Duodenal mucosa (tissue), 2 donors: ENCODE measurements at regions not wholly inside any gene's neighbourhood (a gene's known extent, or its start where the extent isn't known, plus 50 kb on each side); places are given as distances from the start of the nearest gene placed in this dataset.
"Not testable (repeated sequence)": the region's sequence is repeated elsewhere in the genome, so short reads cannot be mapped to it uniquely, and the experiment has no call there.

Source experiments
- H3K27ac ChIP-seq: one replicate; pipeline ENCODE4 v1.7.0; 2013; ENCODE audit warnings: low read depth, low read length
- H3K27me3 ChIP-seq, 2 donors: one replicate each; pipeline ENCODE4 v1.7.0; 2013; ENCODE audit warnings: low read length in 2 of 2, control low read depth in 1 of 2; ENCODE audit not compliant: insufficient read depth in 2 of 2, control insufficient read depth in 1 of 2
- H3K36me3 ChIP-seq, 2 donors: one replicate each; pipeline ENCODE4 v1.7.0; 2013; ENCODE audit warnings: low read length in 2 of 2, control low read depth in 1 of 2; ENCODE audit not compliant: insufficient read depth in 2 of 2, control insufficient read depth in 1 of 2
- H3K4me1 ChIP-seq, 2 donors: one replicate each; pipeline ENCODE4 v1.7.0; 2013; ENCODE audit warnings: low read length in 2 of 2, control low read depth in 1 of 2; ENCODE audit not compliant: insufficient read depth in 2 of 2, control insufficient read depth in 1 of 2
- H3K4me3 ChIP-seq, 2 donors: one replicate each; pipeline ENCODE4 v1.7.0; 2013; ENCODE audit warnings: low read length in 2 of 2, low read depth in 1 of 2
- H3K9ac ChIP-seq, 2 donors: one replicate each; pipeline ENCODE4 v1.7.0; 2013; ENCODE audit warnings: low read length in 2 of 2, low read depth in 1 of 2
- H3K9me3 ChIP-seq, 2 donors: one replicate each; pipeline ENCODE4 v1.7.0; 2013; ENCODE audit warnings: low read length in 2 of 2, control low read depth in 1 of 2; ENCODE audit not compliant: control insufficient read depth in 1 of 2

DNA sequence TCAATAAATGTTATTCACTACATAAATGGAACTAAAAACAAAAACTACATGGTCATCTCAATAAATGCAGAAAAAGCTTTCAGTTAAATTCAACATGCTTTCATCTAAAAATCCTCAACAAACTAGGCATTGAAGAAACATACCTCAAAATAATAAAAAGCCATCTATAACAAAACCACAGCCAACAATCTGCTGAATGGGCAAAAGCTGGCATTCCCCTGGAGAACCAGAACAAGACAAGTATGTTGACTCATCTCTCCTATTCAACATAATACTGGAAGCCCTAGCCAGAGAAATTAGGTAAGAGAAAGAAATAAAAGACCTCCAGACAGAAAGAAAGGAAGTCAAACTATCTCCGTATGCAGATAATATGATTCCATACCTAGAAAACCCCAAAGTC is 759.9 kb downstream of the EPHA3 start:
- Histone ChIP-seq H3K36me3 (no peaks in the 10 kb centered on the region), H3K27ac (no peak overlapping the region), H3K9ac (no peak overlapping the region), H3K4me3 (no peak overlapping the region), H3K9me3 (no peaks in the 10 kb centered on the region), H3K4me1 (no peaks in the 10 kb centered on the region), H3K27me3 (no peaks in the 10 kb centered on the region)

DNA sequence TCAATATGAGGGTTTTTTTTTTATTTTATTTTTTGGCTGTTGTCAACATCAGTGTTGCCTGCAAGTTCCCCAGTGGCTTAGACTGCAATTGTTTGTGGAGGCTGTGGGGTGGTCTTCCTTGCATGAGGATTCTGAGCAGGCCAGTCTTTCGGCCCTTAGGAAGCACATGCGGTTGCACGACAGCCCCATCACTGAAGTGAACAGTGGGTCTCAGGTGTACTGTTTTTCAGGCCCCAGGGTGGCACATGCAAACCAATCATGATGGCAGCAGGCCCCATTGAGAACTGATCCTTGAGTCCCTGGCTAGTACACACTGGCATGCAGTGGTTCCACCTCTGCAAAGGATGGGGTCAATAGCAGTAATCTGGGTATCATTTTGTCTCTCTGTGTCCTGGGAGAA is 768.7 kb downstream of the EPHA3 start:
- Histone ChIP-seq H3K27me3 (no peaks in the 10 kb centered on the region), H3K9ac (no peak overlapping the region), H3K4me1 (no peaks in the 10 kb centered on the region), H3K36me3 (no peaks in the 10 kb centered on the region), H3K9me3 (no peaks in the 10 kb centered on the region), H3K27ac (no peak overlapping the region), H3K4me3 (no peak overlapping the region)

DNA sequence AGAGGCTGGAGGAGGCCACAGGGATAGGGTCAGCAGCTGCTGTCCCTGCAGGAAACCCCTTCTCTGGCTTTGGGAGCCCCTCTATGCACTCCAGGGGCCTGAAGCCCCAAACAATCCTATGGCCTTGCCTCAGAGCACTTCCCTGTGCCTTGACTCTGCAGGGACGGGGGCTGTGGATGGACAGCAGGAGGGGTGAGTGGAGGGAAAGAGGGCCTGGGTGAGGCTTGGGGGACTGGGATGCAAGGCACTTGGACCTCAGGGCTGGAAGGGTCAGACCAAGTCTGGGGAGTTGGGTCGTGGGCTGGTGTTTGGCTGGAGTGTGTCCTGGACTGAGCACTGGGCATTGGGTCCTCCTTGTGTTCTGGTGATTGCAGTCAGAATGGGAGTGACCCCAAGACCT is 769.8 kb downstream of the EPHA3 start:
- no peak overlapping the region for H3K9ac ChIP-seq
- no peak overlapping the region for H3K4me3 ChIP-seq
- H3K4me1 ChIP-seq, result no peaks in the 10 kb centered on the region
- H3K27ac ChIP-seq, result no peak overlapping the region
- no peaks in the 10 kb centered on the region for H3K9me3 ChIP-seq
- no peaks in the 10 kb centered on the region for H3K36me3 ChIP-seq
- H3K27me3 ChIP-seq, result no peaks in the 10 kb centered on the region

DNA sequence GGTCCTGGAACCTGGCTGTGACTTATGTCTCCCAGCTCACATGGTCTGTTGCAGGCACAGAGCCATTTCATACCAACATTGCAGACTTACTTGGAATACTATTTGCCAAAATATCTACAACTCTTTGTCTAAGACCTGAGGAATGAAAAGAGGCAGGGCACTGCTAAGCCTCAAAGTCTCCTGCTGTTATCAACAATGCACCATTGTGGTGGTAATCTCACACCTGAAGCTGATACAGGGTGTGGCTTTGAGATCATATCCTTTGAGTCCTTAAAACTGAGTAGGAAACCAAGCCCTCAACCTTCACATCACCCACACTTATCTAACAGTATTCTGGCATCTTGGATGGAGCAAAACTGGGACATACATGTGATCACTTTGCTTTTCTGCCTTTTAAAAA is 782.0 kb downstream of the EPHA3 start:
- H3K9me3 ChIP-seq, result peaks cover 3 to 4% of the 10 kb centered on the region in 2 donors
- H3K36me3 ChIP-seq, result no peaks in the 10 kb centered on the region
- no peak overlapping the region for H3K4me3 ChIP-seq
- no peaks in the 10 kb centered on the region for H3K4me1 ChIP-seq
- no peaks in the 10 kb centered on the region for H3K27me3 ChIP-seq
- no peak overlapping the region for H3K9ac ChIP-seq
- no peak overlapping the region for H3K27ac ChIP-seq

DNA sequence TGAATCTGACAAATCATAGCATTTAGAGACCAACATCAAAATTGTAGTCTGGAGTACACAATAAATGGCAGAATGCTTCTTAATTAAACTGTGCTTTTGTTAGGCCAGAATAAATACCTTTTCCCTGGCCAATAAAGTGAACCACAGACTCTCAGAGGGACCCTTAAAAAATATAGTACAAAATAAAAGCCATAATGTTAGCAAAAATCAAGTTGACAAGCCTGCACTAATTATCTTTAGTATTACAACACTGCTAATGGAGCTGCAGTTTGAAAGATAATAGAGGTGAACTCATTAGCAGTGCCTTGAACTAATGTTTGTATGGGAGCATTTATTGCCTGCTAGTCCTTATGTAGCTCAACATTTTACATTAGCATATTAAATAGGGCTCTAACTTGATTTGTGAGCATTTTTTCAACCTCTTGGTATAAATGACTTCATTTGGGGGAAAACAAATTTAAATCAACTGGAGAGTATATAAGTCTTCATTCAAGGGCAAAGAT is 801.3 kb downstream of the EPHA3 start:
- Histone ChIP-seq H3K27ac (no peak overlapping the region), H3K36me3 (no peaks in the 10 kb centered on the region), H3K27me3 (no peaks in the 10 kb centered on the region), H3K4me3 (no peak overlapping the region), H3K9me3 (no peaks in the 10 kb centered on the region), H3K4me1 (no peaks in the 10 kb centered on the region), H3K9ac (no peak overlapping the region)

DNA sequence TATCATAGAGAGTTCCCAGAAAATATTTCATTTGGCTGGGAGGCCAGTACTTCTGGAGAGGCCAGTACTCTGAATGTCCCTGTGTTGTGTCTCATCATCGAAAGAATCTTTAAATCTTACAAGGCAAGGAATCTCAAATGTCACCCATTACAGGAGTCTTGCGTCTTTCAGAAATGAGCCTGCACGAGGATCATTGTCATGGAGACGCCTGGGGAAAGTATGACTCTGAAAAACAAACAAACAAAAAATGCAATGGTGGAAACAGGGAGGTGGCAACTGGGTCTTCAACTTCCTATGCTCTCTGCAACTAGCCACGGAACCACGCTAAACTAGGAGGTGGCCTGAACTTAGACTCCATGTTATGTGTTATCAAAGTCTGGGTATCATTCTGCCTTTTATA is 804.6 kb downstream of the EPHA3 start:
- no peaks in the 10 kb centered on the region for H3K27me3 ChIP-seq
- H3K4me3 ChIP-seq, result no peak overlapping the region
- no peaks in the 10 kb centered on the region for H3K9me3 ChIP-seq
- no peaks in the 10 kb centered on the region for H3K36me3 ChIP-seq
- H3K27ac ChIP-seq, result no peak overlapping the region
- H3K4me1 ChIP-seq, result no peaks in the 10 kb centered on the region
- H3K9ac ChIP-seq, result no peak overlapping the region

DNA sequence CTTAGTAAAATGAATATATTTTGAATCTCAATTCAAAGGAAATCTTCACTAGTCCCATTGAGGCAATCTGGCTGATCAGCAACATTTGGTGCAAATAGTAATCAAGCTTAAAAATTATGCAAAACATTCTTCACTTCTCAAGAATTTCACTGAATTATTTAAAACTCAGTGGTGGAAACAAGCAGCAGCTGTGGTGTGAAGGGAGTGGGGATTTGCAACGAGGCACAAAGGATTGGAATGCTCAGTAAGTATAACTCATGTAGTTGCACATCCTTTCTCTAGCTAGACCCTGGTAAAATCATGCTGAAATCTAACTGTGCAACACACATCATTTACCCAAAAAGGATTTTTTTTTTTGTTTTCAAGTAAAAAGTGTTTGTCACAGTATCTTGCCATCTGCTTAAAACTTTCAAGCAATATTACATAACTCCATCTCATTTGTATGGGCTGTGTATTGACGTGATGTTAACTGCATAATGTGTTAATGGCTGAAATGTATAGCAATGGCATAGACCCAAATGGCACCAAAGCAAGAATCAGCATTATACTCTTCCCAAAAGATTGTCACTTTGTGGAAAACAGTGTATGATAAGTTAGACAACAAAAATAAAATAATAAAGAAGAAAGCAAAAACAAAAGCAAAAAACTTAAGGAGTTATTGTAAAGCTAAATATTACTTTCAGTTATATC is 816.6 kb downstream of the EPHA3 start:
- no peak overlapping the region for H3K9ac ChIP-seq
- H3K9me3 ChIP-seq, result no peaks in the 10 kb centered on the region
- H3K27ac ChIP-seq, result no peak overlapping the region
- no peaks in the 10 kb centered on the region for H3K36me3 ChIP-seq
- no peaks in the 10 kb centered on the region for H3K4me1 ChIP-seq
- H3K4me3 ChIP-seq, result no peak overlapping the region
- H3K27me3 ChIP-seq, result no peaks in the 10 kb centered on the region

DNA sequence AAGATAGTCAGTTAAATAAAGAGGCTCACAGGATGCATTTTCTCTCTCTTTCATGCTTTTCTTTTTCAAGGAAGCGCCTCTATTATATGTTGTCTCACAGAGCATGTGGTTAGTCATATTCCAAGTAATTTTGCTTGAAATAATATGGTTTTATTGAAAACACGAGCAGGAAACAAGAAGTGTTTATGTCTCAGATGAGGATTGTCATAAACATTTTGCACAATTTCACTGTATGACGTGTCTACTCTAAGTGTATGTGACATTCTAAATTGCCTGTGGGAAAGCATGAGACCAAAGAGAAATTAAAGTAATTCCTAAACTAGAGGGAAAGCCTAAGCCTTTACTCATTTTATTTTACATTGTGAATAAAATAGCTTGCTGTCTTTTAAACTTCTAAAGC is 818.6 kb downstream of the EPHA3 start:
- no peaks in the 10 kb centered on the region for H3K36me3 ChIP-seq
- H3K9ac ChIP-seq, result no peak overlapping the region
- no peaks in the 10 kb centered on the region for H3K4me1 ChIP-seq
- no peak overlapping the region for H3K4me3 ChIP-seq
- no peaks in the 10 kb centered on the region for H3K27me3 ChIP-seq
- no peak overlapping the region for H3K27ac ChIP-seq
- no peaks in the 10 kb centered on the region for H3K9me3 ChIP-seq

DNA sequence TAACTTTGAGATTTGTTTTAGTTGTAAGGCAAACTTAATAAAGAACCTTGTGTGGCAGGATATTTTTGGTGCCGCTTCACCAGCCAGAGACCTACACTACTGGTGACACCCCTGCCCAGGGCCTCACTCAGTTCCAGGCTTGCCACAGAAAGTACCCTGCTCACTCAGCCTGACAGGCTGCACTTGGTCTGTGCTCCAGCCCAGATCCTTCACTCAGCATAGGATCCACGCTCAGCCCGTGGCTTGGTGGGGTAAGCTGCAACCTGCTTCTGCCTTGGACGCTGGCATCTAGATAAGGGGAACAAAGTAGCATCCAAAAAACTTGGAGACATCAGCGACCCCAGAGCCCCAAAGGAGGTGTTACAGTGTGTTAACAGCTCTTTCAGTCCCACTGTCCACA is 825.5 kb downstream of the EPHA3 start:
- Histone ChIP-seq H3K4me3 (no peak overlapping the region), H3K9me3 (no peaks in the 10 kb centered on the region), H3K36me3 (no peaks in the 10 kb centered on the region), H3K9ac (no peak overlapping the region), H3K4me1 (no peaks in the 10 kb centered on the region), H3K27me3 (no peaks in the 10 kb centered on the region), H3K27ac (no peak overlapping the region)

DNA sequence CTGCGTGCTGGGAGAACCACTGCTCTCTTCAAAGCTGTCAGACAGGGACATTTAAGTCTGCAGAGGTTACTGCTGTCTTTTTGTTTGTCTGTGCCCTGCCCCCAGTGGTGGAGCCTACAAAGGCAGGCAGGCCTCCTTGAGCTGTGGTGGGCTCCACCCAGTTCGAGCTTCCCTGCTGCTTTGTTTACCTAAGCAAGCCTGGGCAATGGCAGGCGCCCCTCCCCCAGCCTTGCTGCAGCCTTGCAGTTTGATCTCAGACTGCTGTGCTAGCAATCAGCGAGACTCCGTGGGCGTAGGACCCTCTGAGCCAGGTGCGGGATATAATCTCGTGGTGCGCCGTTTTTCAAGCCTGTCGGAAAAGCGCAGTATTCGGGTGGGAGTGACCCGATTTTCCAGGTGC is 837.0 kb downstream of the EPHA3 start:
- H3K27ac ChIP-seq, H3K27me3 ChIP-seq, H3K9me3 ChIP-seq, H3K9ac ChIP-seq, H3K4me3 ChIP-seq, H3K36me3 ChIP-seq: not testable (repeated sequence)
- H3K4me1 ChIP-seq, result peaks cover 11 to 14% of the 10 kb centered on the region in 2 donors
